OCI-LY3 (cell line): ENCODE measurements at regions not wholly inside any gene's neighbourhood (a gene's known extent, or its start where the extent isn't known, plus 50 kb on each side); places are given as distances from the start of the nearest gene placed in this dataset.

Experiments
- H2AFZ ChIP-seq: fragments of 200-600, 300-600 bp; shearing (Covaris generic); 2 replicates; pipeline ENCODE4 v1.6.0; 2014; ENCODE audit warnings: antibody characterized with exemption, low read depth, low read length
- H3K27ac ChIP-seq: fragments of 200-600, 300-600 bp; sonication (generic); 2 replicates; pipeline ENCODE4 v1.5.1; 2014; ENCODE audit warnings: mild to moderate bottlenecking, low read length, moderate library complexity, mixed read lengths
- H3K27me3 ChIP-seq: fragments of 200-600, 300-600 bp; sonication (generic); 2 replicates; pipeline ENCODE4 v1.6.1; 2014; ENCODE audit warnings: low read depth, low read length, mixed read lengths
- H3K36me3 ChIP-seq: fragments of 200-600, 300-600 bp; sonication (generic); replicated peaks from 2 replicates; pipeline ENCODE3; 2014; ENCODE audit warnings: low read depth, low read length, mixed read lengths
- H3K4me1 ChIP-seq: fragments of 300-600, 200-600 bp; sonication (generic); 2 replicates; pipeline ENCODE4 v1.6.1; 2014; ENCODE audit warnings: low read length, mixed read lengths
- H3K4me2 ChIP-seq: fragments of 200-600, 300-600 bp; sonication (generic); 2 replicates; pipeline ENCODE4 v1.6.1; 2014; ENCODE audit warnings: low read length, mixed read lengths
- H3K4me3 ChIP-seq: fragments of 300-600, 200-600 bp; sonication (generic); 2 replicates; pipeline ENCODE4 v1.5.1; 2014; ENCODE audit warnings: antibody characterized with exemption, mild to moderate bottlenecking, low read length, moderate library complexity
- H3K79me2 ChIP-seq: fragments of 300-600, 200-600 bp; shearing (Covaris generic); 2 replicates; pipeline ENCODE4 v1.6.1; 2014; ENCODE audit warnings: mild to moderate bottlenecking, low read length, mixed read lengths
- H3K9ac ChIP-seq: fragments of 300-600, 200-600 bp; shearing (Covaris generic); 2 replicates; pipeline ENCODE4 v1.6.0; 2014; ENCODE audit warnings: mild to moderate bottlenecking, low read length, moderate library complexity
- H3K9me3 ChIP-seq: fragments of 200-600, 300-600 bp; shearing (Covaris generic); 2 replicates; pipeline ENCODE4 v1.6.1; 2014; ENCODE audit warnings: low read length, mixed read lengths; ENCODE audit not compliant: insufficient read depth
- H4K20me1 ChIP-seq: fragments of 200-600, 300-600 bp; sonication (generic); 2 replicates; pipeline ENCODE4 v1.6.1; 2016; ENCODE audit warnings: low read length, mixed read lengths; ENCODE audit not compliant: insufficient read depth
- CTCF ChIP-seq: fragments of 200-600, 300-600 bp; sonication (generic); IDR thresholded peaks from 2 replicates; pipeline ENCODE4 v1.5.1; 2014; ENCODE audit warnings: antibody characterized with exemption, low read length, low read depth
- EZH2phosphoT487 ChIP-seq: fragments of 200-600 bp; shearing (Covaris generic); IDR thresholded peaks from 2 replicates; pipeline ENCODE4 v1.6.1; 2018; ENCODE audit warnings: antibody characterized with exemption, mixed run types, low read depth

- Histone ChIP-seq H3K27me3 (no peaks in the 10 kb centered on the region), H4K20me1 (no peaks in the 10 kb centered on the region), H3K4me3 (no peak overlapping the region), H3K27ac (no peak overlapping the region), H3K4me2 (no peak overlapping the region), H2AFZ (no peak overlapping the region), H3K79me2 (no peaks in the 10 kb centered on the region), H3K4me1 (no peaks in the 10 kb centered on the region), H3K36me3 (no peaks in the 10 kb centered on the region), H3K9me3 (no peaks in the 10 kb centered on the region), H3K9ac (no peak overlapping the region)
- TF ChIP-seq EZH2phosphoT487 (no peak), CTCF (no peak)
Observed at GRCh38 chr1:115179397-115180079, 90.2 kb upstream of the TSPAN2 start.

- no peaks in the 10 kb centered on the region for H3K79me2 ChIP-seq
- no peak overlapping the region for H3K9ac ChIP-seq
- no peak overlapping the region for H3K27ac ChIP-seq
- H3K4me1 ChIP-seq: no peaks in the 10 kb centered on the region
- no peaks in the 10 kb centered on the region for H3K9me3 ChIP-seq
- no peak overlapping the region for H3K4me2 ChIP-seq
- H3K4me3 ChIP-seq: no peak overlapping the region
- H4K20me1 ChIP-seq: no peaks in the 10 kb centered on the region
- H2AFZ ChIP-seq: no peak overlapping the region
- H3K27me3 ChIP-seq: no peaks in the 10 kb centered on the region
- TF ChIP-seq EZH2phosphoT487: no peak
- TF ChIP-seq CTCF: no peak
- H3K36me3 ChIP-seq: no peaks in the 10 kb centered on the region
Observed at GRCh38 chr1:115176189-115176588, 86.9 kb upstream of the TSPAN2 start.

GRCh38 chr1:115175596-115175995 is 86.3 kb upstream of the TSPAN2 start:
- Histone ChIP-seq H4K20me1 (no peaks in the 10 kb centered on the region), H3K4me1 (no peaks in the 10 kb centered on the region), H3K4me2 (no peak overlapping the region), H2AFZ (no peak overlapping the region), H3K9ac (no peak overlapping the region), H3K9me3 (no peaks in the 10 kb centered on the region), H3K27me3 (no peaks in the 10 kb centered on the region), H3K27ac (no peak overlapping the region), H3K79me2 (no peaks in the 10 kb centered on the region), H3K4me3 (no peak overlapping the region), H3K36me3 (no peaks in the 10 kb centered on the region)
- TF ChIP-seq CTCF (no peak), EZH2phosphoT487 (no peak)

- Histone ChIP-seq H3K9ac (no peak overlapping the region), H3K4me1 (no peaks in the 10 kb centered on the region), H3K4me3 (no peak overlapping the region), H3K36me3 (no peaks in the 10 kb centered on the region), H3K27ac (no peak overlapping the region), H3K79me2 (no peaks in the 10 kb centered on the region), H2AFZ (no peak overlapping the region), H3K4me2 (no peak overlapping the region), H3K9me3 (no peaks in the 10 kb centered on the region), H3K27me3 (no peaks in the 10 kb centered on the region), H4K20me1 (no peaks in the 10 kb centered on the region)
- no peak for TF ChIP-seq EZH2phosphoT487
- TF ChIP-seq CTCF: no peak
Observed at GRCh38 chr1:115173151-115173550, 83.8 kb upstream of the TSPAN2 start.
